Liver (tissue), 8 donors: ENCODE measurements at regions not wholly inside any gene's neighbourhood (a gene's known extent, or its start where the extent isn't known, plus 50 kb on each side); places are given as distances from the start of the nearest gene placed in this dataset.

Experiments
- DNase-seq: peaks from one replicate; pipeline ENCODE4 v3.0.0-alpha.2; 2017; ENCODE audit warnings: low spot score
- H3K27ac ChIP-seq, 2 donors: one replicate each; pipeline ENCODE4 v1.7.0; 2013; ENCODE audit warnings: inconsistent platforms in 2 of 2, low read length in 2 of 2, control low read depth in 1 of 2, low read depth in 1 of 2, mild to moderate bottlenecking in 1 of 2
- H3K27me3 ChIP-seq, 4 donors: one replicate each; pipeline versions ENCODE4 v1.6.1 to v1.7.0; 2013; ENCODE audit warnings: low read length in 3 of 4, inconsistent platforms in 1 of 4, mild to moderate bottlenecking in 1 of 4, moderate library complexity in 1 of 4; ENCODE audit not compliant: control insufficient read depth in 4 of 4, insufficient read depth in 4 of 4
- H3K36me3 ChIP-seq, 4 donors: one replicate each; pipeline versions ENCODE4 v1.6.1 to v1.7.0; 2013; ENCODE audit warnings: low read length in 3 of 4, mild to moderate bottlenecking in 3 of 4, low read depth in 1 of 4, moderate library complexity in 1 of 4; ENCODE audit not compliant: control insufficient read depth in 4 of 4, insufficient read depth in 3 of 4
- H3K4me1 ChIP-seq, 4 donors: one replicate each; pipeline versions ENCODE4 v1.6.1 to v1.7.0; 2013; ENCODE audit warnings: low read length in 3 of 4, mild to moderate bottlenecking in 3 of 4, moderate library complexity in 1 of 4; ENCODE audit not compliant: control insufficient read depth in 4 of 4, insufficient read depth in 4 of 4
- H3K4me3 ChIP-seq, 3 donors: one replicate each; pipeline versions ENCODE4 v1.6.1 to v1.7.0; 2013; ENCODE audit warnings: low read length in 3 of 3, control low read depth in 1 of 3, low read depth in 1 of 3, mild to moderate bottlenecking in 1 of 3
- H3K9ac ChIP-seq, 2 donors: one replicate each; pipeline ENCODE4 v1.7.0; 2013; ENCODE audit warnings: low read length in 2 of 2, mild to moderate bottlenecking in 2 of 2, moderate library complexity in 2 of 2, control low read depth in 1 of 2, low read depth in 1 of 2
- H3K9me3 ChIP-seq, 4 donors: one replicate each; pipeline versions ENCODE4 v1.6.1 to v1.7.0; 2013; ENCODE audit warnings: low read length in 3 of 4; ENCODE audit not compliant: control insufficient read depth in 4 of 4
- ATF3 ChIP-seq: IDR thresholded peaks from 2 replicates; pipeline ENCODE4 v1.6.1; 2016; ENCODE audit warnings: antibody characterized with exemption
- CTCF ChIP-seq: fragments of 150-350 bp; IDR thresholded peaks from 2 replicates; pipeline ENCODE4 v1.5.1; 2017; ENCODE audit warnings: improper control_type of control experiment, low read depth, low read length; ENCODE audit not compliant: missing input control
- EGR1 ChIP-seq, 2 donors: IDR thresholded peaks; 2 replicates each; pipeline ENCODE4 v1.6.1; 2016 to 2018; ENCODE audit warnings: antibody characterized with exemption in 2 of 2, low read depth in 2 of 2
- FOXA1 ChIP-seq: IDR thresholded peaks from 2 replicates; pipeline ENCODE4 v1.6.1; 2016; ENCODE audit warnings: antibody characterized with exemption
- FOXA2 ChIP-seq: IDR thresholded peaks from 2 replicates; pipeline ENCODE4 v1.6.1; 2016; ENCODE audit warnings: antibody characterized with exemption
- GABPA ChIP-seq, 2 donors: IDR thresholded peaks in 1 of 2; conservative IDR thresholded peaks in 1 of 2; 2 replicates each; pipeline ENCODE4 v1.6.1; 2016; ENCODE audit warnings: antibody characterized with exemption in 2 of 2, mild to moderate bottlenecking in 1 of 2, moderate library complexity in 1 of 2
- HNF4A ChIP-seq, 2 donors: conservative IDR thresholded peaks; 2 replicates each; pipeline ENCODE4 v1.6.1; 2016; ENCODE audit warnings: antibody characterized with exemption in 2 of 2, mild to moderate bottlenecking in 2 of 2
- HNF4G ChIP-seq: IDR thresholded peaks from 2 replicates; pipeline ENCODE4 v1.6.1; 2016; ENCODE audit warnings: antibody characterized with exemption
- MAX ChIP-seq: IDR thresholded peaks from 2 replicates; pipeline ENCODE4 v1.6.1; 2016; ENCODE audit warnings: antibody characterized with exemption
- NR2F2 ChIP-seq: IDR thresholded peaks from 2 replicates; pipeline ENCODE4 v1.6.1; 2016; ENCODE audit warnings: antibody characterized with exemption
- RAD21 ChIP-seq, 2 donors: IDR thresholded peaks; 2 replicates each; pipeline ENCODE4 v1.6.1; 2016; ENCODE audit warnings: antibody characterized with exemption in 2 of 2, mild to moderate bottlenecking in 2 of 2
- REST ChIP-seq: IDR thresholded peaks from 2 replicates; pipeline ENCODE4 v1.6.1; 2016; ENCODE audit warnings: antibody characterized with exemption, mild to moderate bottlenecking
- RXRA ChIP-seq, 2 donors: IDR thresholded peaks; 2 replicates each; pipeline ENCODE4 v1.6.1; 2017 to 2018; ENCODE audit warnings: antibody characterized with exemption in 2 of 2, mild to moderate bottlenecking in 1 of 2
- SP1 ChIP-seq: IDR thresholded peaks from 2 replicates; pipeline ENCODE4 v1.6.1; 2018; ENCODE audit warnings: antibody characterized with exemption, mild to moderate bottlenecking
- TAF1 ChIP-seq: conservative IDR thresholded peaks from 2 replicates; pipeline ENCODE4 v1.6.1; 2016; ENCODE audit warnings: antibody characterized with exemption, mild to moderate bottlenecking
- YY1 ChIP-seq: IDR thresholded peaks from 2 replicates; pipeline ENCODE4 v1.6.1; 2016; ENCODE audit warnings: antibody characterized with exemption, mild to moderate bottlenecking
- ZBTB33 ChIP-seq: IDR thresholded peaks from 2 replicates; pipeline ENCODE4 v1.6.1; 2016; ENCODE audit warnings: antibody characterized with exemption
- WGBS: extraction: QIAGEN DNeasy Blood & Tissue Kit; methylation state at CpG from one replicate; pipeline ENCODE4 v1.1.7; 2013; 5-methylcytosine and 5-hydroxymethylcytosine counted together
- donor health status: healthy.
- donor health status: healthy.
- donor health status: healthy.
- donor health status: healthy.
- donor health status: healthy.

GRCh38 chr10:6788731-6789130, 208.7 kb upstream of the PRKCQ start:
- no peak overlapping the region for H3K27ac ChIP-seq
- H3K9ac ChIP-seq = no peak overlapping the region
- H3K4me1 ChIP-seq = no peaks in the 10 kb centered on the region
- DNase-seq = no peak
- no peaks in the 10 kb centered on the region for H3K27me3 ChIP-seq
- WGBS = 84% methylated on average over 7 of the region's 7 CpGs
- no peak overlapping the region for H3K4me3 ChIP-seq
- H3K9me3 ChIP-seq = no peaks in the 10 kb centered on the region
- TF ChIP-seq MAX = no peak
- no peak for TF ChIP-seq TAF1
- no peak for TF ChIP-seq FOXA1
- no peak for TF ChIP-seq HNF4A (conservative IDR thresholded peaks at IDR 0.05)
- no peak for TF ChIP-seq NR2F2
- TF ChIP-seq REST = no peak
- TF ChIP-seq ZBTB33 = no peak
- no peak for TF ChIP-seq FOXA2
- TF ChIP-seq HNF4G = no peak
- no peak for TF ChIP-seq RXRA (IDR thresholded peaks at IDR 0.05)
- no peak for TF ChIP-seq SP1
- TF ChIP-seq GABPA (IDR thresholded peaks at IDR 0.05 in 1 of 2, conservative IDR thresholded peaks at IDR 0.05 in 1 of 2) = no peak
- H3K36me3 ChIP-seq = no peaks in the 10 kb centered on the region

GRCh38 chr10:6788231-6788630, 208.2 kb upstream of the PRKCQ start:
- Histone ChIP-seq H3K9me3 (no peaks in the 10 kb centered on the region), H3K36me3 (no peaks in the 10 kb centered on the region), H3K27ac (no peak overlapping the region), H3K4me1 (no peaks in the 10 kb centered on the region), H3K27me3 (no peaks in the 10 kb centered on the region), H3K9ac (no peak overlapping the region), H3K4me3 (no peak overlapping the region)
- no peak for DNase-seq
- TF ChIP-seq SP1 = no peak
- TF ChIP-seq CTCF = no peak
- TF ChIP-seq ZBTB33 = no peak
- TF ChIP-seq MAX = no peak
- TF ChIP-seq EGR1 (IDR thresholded peaks at IDR 0.05; ENCODE audit: low read depth in 2 of 2) = no peak
- no peak for TF ChIP-seq ATF3
- TF ChIP-seq NR2F2 = no peak
- no peak for TF ChIP-seq HNF4G
- no peak for TF ChIP-seq YY1
- TF ChIP-seq FOXA2 = no peak
- TF ChIP-seq RAD21 (IDR thresholded peaks at IDR 0.05) = no peak
- TF ChIP-seq RXRA (IDR thresholded peaks at IDR 0.05) = no peak
- 82% methylated on average over 5 of the region's 5 CpGs for WGBS
